ENCODE measurements at regions not wholly inside any gene's neighbourhood (a gene's known extent, or its start where the extent isn't known, plus 50 kb on each side); places are given as distances from the start of the nearest gene placed in this dataset.

- TF ChIP-seq POLR2AphosphoS5 (IDR thresholded peaks at IDR 0.05; ENCODE audit: low read depth) (no peak), CTCF (IDR thresholded peaks at IDR 0.05; ENCODE audit: insufficient read depth, low read length) (no peak), SPI1 (IDR thresholded peaks at IDR 0.05; ENCODE audit: borderline replicate concordance, low read depth) (no peak)
Observed at GRCh38 chr12:65712260-65713004, 111.9 kb upstream of the HMGA2 start.

All from HL-60 (cell line).